PC-9 (cell line): ENCODE measurements at regions not wholly inside any gene's neighbourhood (a gene's known extent, or its start where the extent isn't known, plus 50 kb on each side); places are given as distances from the start of the nearest gene placed in this dataset.

Experiments
- CTCF ChIP-seq: fragments of 200-600 bp; sonication (generic); conservative IDR thresholded peaks from 2 replicates; pipeline ENCODE4 v1.6.1; 2017; ENCODE audit warnings: mixed run types, antibody characterized with exemption, mild to moderate bottlenecking, moderate library complexity
- EZH2 ChIP-seq: fragments of 200-600 bp; sonication (generic); IDR thresholded peaks from 2 replicates; pipeline ENCODE4 v1.8.0; 2017; ENCODE audit warnings: antibody characterized with exemption, low read depth

DNA sequence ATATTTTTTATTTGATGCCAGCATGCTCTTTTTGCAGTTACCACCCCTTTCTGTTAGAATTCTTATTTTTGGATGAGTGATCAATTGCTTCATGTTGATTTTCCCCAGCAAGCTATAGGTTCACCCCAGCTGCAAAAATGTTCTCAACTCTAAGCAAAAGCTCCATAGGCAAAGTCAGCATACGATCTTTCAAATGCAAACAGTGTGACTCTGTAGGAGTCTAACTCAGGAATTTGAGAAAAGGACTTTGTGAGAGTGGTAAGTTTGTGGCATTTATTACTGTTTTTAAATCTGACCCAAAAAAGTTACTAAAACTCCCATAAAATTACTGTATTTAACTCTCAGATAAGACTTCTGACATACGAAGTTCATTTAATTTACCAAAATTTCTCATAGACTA lies 134.9 kb upstream of the HSF2 start:
- TF ChIP-seq CTCF (no peak), EZH2 (no peak)
